ENCODE measurements at regions not wholly inside any gene's neighbourhood (a gene's known extent, or its start where the extent isn't known, plus 50 kb on each side); places are given as distances from the start of the nearest gene placed in this dataset.
"Not testable (repeated sequence)": the region's sequence is repeated elsewhere in the genome, so short reads cannot be mapped to it uniquely, and the experiment has no call there.

- DNase-seq, result not testable (repeated sequence)
Measured at GRCh38 chr5:30345539-30346345, 847.7 kb upstream of the CDH6 start.

- DNase-seq, result no peak
Measured at GRCh38 chr5:30343707-30344106, 849.8 kb upstream of the CDH6 start.

- DNase-seq, result no peak
Measured at GRCh38 chr5:30341466-30341865, 852.0 kb upstream of the CDH6 start.

- DNase-seq, result no peak
Measured at GRCh38 chr5:30337084-30337573, 856.4 kb upstream of the CDH6 start.

- DNase-seq, result no peak
Measured at GRCh38 chr5:30331534-30331933, 862.0 kb upstream of the CDH6 start.

GRCh38 chr5:30325795-30326194 is 867.7 kb upstream of the CDH6 start:
- DNase-seq, result no peak

- DNase-seq, result no peak
Measured at GRCh38 chr5:30324083-30324482, 869.4 kb upstream of the CDH6 start.

- no peak for DNase-seq
Measured at GRCh38 chr5:30287890-30288289, 905.6 kb upstream of the CDH6 start.

- no peak for DNase-seq
Measured at GRCh38 chr5:30279237-30279636, 914.2 kb upstream of the CDH6 start.

- no peak for DNase-seq
Measured at GRCh38 chr5:30267026-30267425, 926.5 kb upstream of the CDH6 start.

- no peak for DNase-seq
Measured at GRCh38 chr5:30239331-30240022, 954.0 kb upstream of the CDH6 start.

GRCh38 chr5:30237189-30237588 is 956.3 kb upstream of the CDH6 start:
- no peak for DNase-seq

GRCh38 chr5:30209755-30210154 is 983.7 kb upstream of the CDH6 start:
- DNase-seq, result no peak

GRCh38 chr5:30197662-30198061 is 995.8 kb upstream of the CDH6 start:
- DNase-seq, result no peak

GRCh38 chr5:30195036-30195435 is 998.5 kb upstream of the CDH6 start:
- no peak for DNase-seq

- DNase-seq, result no peak
Measured at GRCh38 chr5:30194595-30194994, 998.9 kb upstream of the CDH6 start.

GRCh38 chr5:30183795-30184194 is 1009.7 kb upstream of the CDH6 start:
- DNase-seq, result no peak

GRCh38 chr5:30156156-30156555 is 1037.3 kb upstream of the CDH6 start:
- DNase-seq, result no peak

GRCh38 chr5:30152431-30152830 is 1041.1 kb upstream of the CDH6 start:
- no peak for DNase-seq

GRCh38 chr5:30150231-30150630 is 1043.3 kb upstream of the CDH6 start:
- no peak for DNase-seq

GRCh38 chr5:30149526-30149925 is 1044.0 kb upstream of the CDH6 start:
- no peak for DNase-seq

- no peak for DNase-seq
Measured at GRCh38 chr5:30147976-30148375, 1045.5 kb upstream of the CDH6 start.

- not testable (repeated sequence) for DNase-seq
Measured at GRCh38 chr5:30144059-30144458, 1049.4 kb upstream of the CDH6 start.

GRCh38 chr5:30142432-30142831 is 1051.1 kb upstream of the CDH6 start:
- DNase-seq, result no peak

Measured in CD4-positive, alpha-beta T cell treated with Interleukin-17A for 1 hour (primary cell).